ENCODE measurements at regions not wholly inside any gene's neighbourhood (a gene's known extent, or its start where the extent isn't known, plus 50 kb on each side); places are given as distances from the start of the nearest gene placed in this dataset.

DNA sequence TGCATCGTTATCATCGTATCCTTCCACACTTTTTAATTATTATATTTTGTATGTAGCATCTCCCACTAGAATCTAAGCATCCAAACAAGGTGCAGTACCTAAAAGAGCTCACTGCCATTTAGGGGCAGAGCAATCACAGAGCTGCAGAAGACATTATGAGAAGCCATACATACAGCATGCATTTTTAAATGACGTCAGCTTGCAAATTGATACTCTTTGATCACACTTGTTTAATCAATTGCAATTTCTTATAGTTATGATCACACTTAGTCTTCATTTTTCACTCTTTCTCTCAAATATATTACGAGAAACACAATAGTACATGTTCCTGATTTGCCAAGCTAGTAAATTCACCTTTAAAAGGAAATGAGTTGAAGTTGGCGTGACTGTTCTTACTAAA lies 753.3 kb upstream of the LRRN3 start:
- DNase-seq, result no peak

- no peak for DNase-seq
These were observed 743.8 kb upstream of the LRRN3 start for GRCh38 chr7:110347081-110347480.

- DNase-seq, result no peak
These were observed 734.5 kb upstream of the LRRN3 start for GRCh38 chr7:110356438-110356837.

GRCh38 chr7:110358028-110358427 lies 732.9 kb upstream of the LRRN3 start:
- no peak for DNase-seq

- no peak for DNase-seq
These were observed 719.2 kb upstream of the LRRN3 start for GRCh38 chr7:110371709-110372108.

GRCh38 chr7:110372685-110373084 lies 718.2 kb upstream of the LRRN3 start:
- no peak for DNase-seq

DNA sequence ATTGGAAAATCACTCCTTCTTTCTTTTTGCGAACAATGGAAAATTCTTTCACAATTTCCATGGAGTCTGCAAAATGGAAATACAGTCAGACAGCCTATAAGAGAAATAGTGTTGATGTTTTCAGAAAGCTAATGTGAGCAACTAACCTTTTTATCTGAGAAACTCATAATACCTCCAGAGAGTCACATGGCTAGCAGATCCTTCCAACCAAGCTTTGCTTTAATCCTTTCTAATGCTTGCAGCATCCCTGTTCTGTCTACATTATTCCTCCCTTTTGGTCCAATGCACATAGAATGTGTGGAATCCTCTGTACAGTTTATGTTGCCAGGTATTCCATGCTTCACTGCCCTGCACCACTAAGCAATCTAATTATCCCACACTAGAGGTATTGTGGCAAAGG lies 717.5 kb upstream of the LRRN3 start:
- no peak for DNase-seq

- DNase-seq, result no peak
These were observed 717.1 kb upstream of the LRRN3 start for GRCh38 chr7:110373859-110374258.

DNA sequence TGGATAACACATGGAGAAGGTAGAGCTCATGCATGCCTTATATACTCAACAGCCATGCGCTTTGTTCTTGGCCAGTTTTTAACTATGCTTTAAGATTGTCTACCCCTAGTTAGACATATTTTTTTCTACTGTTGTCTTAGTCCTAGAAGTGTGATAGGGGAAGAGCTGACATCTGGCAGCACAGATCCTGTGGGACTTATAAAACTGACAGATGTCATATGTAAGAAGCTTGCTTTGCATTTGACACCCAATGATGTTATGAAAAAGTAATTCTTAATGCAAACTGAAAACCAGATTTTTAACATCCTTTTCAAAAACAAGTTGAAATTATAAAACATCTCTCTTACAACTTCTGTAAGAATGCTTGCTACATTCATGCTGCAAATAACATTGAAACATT lies 715.9 kb upstream of the LRRN3 start:
- DNase-seq, result no peak

DNA sequence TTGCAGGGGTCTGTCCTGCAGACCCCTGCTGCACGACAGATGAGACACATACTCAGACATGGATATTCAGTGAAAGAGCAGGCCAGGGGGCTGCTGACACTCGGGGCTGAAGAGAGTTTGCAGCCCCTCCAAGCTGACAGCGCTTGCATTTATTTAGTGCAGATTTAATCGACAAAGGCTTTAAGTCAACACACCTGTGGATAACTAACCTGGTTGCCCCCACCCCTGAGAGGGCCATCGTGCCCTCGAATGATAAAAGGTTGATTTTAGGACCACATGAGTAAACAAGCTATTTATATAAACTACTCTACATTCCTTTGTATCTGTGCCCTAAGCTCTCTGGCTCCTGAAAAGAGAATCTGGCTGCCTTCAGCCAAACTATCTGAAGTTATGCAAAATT lies 708.2 kb upstream of the LRRN3 start:
- no peak for DNase-seq

DNA sequence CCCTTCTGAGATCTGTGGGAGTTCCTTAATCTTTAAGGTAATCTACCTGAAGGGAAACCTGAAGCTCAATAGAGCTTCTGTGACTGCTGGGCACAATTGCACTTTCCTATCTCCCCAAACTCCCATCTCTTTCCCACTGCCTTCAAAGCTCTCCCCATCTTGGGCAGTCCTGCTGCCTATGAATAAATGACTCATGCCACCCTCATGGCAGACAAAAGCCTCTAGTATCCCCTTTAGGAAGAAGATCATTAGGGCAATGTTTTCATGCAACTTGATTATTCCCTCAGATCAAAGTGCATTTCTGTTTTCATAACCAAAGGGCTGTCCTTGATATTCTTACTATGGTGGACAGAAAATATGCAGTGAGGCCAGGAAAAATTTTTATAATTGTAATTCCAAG lies 704.9 kb upstream of the LRRN3 start:
- DNase-seq, result no peak

- no peak for DNase-seq
These were observed 704.0 kb upstream of the LRRN3 start for GRCh38 chr7:110386913-110387312.

DNA sequence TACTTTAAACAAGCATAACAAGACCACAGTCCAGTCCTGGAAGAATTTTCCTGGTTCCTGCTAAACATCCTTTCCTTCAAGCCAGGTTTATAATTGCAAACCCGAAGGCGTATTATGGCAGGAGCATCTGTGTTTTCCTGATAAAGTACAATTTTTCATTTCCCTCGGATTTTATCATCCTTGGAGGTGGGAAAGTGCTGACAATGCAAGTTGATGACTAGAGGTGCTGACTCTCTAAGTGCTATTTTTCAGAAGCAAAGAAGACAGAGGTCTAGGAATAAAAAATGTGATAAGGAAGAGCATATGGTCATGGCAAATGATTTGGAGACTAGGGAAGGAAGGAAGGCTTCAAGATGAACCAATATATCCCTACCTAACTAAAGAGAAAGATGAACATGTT lies 703.2 kb upstream of the LRRN3 start:
- no peak for DNase-seq

DNA sequence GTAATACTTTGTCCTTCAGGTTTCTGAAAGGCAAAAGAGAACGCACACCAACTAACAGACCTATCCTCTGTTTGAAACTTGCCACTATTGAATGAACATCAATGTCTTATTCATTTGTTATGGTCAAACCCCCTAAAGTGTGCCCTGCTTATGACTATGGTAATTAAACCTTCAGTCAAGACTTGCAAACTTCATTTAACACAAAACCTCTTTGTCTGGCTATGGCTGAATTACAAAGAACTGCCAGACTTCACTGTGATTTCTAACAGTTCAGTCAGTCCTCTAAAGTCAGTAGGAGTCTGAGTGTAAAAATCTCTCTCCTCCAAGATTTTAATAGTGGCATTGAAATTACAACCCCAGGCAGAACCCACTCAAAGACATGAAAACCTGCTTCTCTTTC lies 702.5 kb upstream of the LRRN3 start:
- DNase-seq, result no peak

- DNase-seq, result no peak
These were observed 694.9 kb upstream of the LRRN3 start for GRCh38 chr7:110396021-110396420.

GRCh38 chr7:110397927-110398660 lies 692.8 kb upstream of the LRRN3 start:
- no peak for DNase-seq

DNA sequence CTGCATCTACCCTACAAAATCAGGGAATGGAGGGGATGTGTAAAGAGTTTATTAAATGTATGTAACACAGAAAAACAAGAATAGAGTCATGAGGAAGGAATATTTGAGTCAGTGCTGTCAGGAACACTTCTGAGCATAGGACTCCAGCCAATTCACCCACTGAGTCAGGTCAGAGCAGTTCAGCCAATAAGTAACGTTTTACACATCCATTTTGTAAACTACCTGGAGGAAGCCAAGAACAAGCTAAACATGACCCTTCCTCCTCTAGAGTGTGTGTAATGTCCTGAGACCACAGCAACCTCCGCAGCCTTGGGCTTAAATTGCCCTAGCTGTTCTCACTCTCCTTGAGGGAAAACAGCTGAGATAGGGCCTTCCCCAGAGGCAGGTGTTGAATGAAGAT lies 691.5 kb upstream of the LRRN3 start:
- no peak for DNase-seq

GRCh38 chr7:110400411-110400810 lies 690.5 kb upstream of the LRRN3 start:
- no peak for DNase-seq

- no peak for DNase-seq
These were observed 683.7 kb upstream of the LRRN3 start for GRCh38 chr7:110407242-110407641.

DNA sequence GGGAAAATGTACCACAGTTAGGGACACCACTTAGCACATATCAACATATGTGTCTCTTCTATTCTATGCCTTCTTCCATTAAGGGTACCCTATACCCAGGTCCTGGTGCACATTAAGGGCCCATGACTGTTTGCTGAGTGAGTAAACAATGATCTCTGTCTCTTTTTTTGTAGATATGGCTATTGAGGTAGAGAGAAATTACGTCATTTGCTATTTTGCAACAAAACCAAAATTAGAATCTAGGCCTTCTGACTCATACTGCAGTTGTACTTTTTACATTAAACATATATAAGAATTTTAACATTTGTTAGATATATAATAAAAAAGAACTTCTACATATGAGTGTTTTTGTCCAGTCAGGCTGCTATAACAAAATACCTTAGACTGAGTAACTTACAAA lies 683.2 kb upstream of the LRRN3 start:
- DNase-seq, result no peak

DNA sequence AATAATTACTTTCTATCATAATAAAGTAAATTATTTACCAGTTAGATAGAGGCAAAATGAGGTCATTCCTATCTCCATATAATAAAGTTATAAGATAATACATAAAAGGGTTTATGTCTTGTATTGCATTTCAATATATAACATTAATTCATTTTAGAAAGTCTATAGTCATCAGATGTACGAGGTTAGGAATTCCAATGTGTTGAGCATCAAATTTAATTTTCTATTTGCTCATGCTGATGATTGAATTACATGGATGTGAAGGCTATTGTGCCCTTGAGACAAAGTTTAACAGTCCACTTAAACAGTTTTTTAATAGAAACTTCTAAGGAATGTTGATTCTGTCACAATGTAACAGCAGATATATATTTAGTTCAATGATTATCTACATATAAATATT lies 678.3 kb upstream of the LRRN3 start:
- no peak for DNase-seq

GRCh38 chr7:110413038-110413437 lies 677.9 kb upstream of the LRRN3 start:
- DNase-seq, result no peak

DNA sequence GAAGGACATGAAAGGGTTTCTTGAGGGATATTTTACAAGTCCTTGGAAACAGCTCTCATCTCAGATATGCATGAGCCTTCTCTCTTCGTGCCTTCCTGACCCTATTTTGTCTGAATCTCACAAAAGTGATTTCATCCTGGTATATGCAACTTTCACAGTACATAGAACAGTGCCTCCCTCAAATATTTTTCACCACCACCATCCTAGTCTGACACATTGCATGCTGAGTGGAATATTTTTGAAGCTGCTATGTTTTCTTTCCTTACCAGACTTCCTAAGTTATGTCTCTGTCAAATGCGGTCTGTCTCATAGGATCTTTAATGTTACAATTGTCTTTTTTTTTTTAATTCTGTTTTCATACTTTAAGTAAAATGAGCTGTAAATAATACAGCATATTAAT lies 673.3 kb upstream of the LRRN3 start:
- DNase-seq, result no peak

DNA sequence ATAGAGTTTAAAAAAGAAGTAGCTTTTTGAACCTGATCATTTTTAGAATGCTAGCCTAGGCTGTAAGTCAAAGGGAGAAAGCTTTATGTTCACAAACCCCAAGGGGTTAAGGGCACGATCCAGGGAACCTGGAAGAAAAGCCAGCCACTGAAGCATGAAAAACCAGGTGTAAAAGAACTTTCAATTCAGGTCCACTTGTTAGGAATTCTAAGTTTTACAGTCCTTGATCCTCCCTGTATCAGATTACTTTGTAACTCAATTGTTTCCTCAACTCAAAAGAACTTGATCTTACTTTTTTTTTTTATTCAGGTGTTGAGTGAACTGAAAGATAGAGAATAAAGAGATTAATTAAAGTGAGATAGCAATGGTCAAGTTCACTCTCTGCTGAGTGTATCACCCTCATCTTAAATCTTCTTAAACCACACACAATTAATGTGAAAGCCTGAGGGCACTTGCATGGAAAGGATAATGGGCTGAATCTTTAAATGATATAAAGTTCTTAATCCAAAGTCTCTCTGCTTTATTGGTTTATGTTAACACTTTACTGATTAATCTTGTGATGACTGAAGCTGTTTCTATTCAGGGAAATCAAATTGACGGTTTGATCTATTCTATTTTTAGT lies 672.2 kb upstream of the LRRN3 start:
- no peak for DNase-seq

- DNase-seq, result no peak
These were observed 670.1 kb upstream of the LRRN3 start for GRCh38 chr7:110420788-110421187.

All from right hindlimb (tissue), 1 donor.